Liver (tissue), 8 donors: ENCODE measurements at regions not wholly inside any gene's neighbourhood (a gene's known extent, or its start where the extent isn't known, plus 50 kb on each side); places are given as distances from the start of the nearest gene placed in this dataset.

ENCODE experiments used
- DNase-seq: peaks from one replicate; pipeline ENCODE4 v3.0.0-alpha.2; 2017; ENCODE audit warnings: low spot score
- H3K27ac ChIP-seq, 2 donors: one replicate each; pipeline ENCODE4 v1.7.0; 2013; ENCODE audit warnings: inconsistent platforms in 2 of 2, low read length in 2 of 2, control low read depth in 1 of 2, low read depth in 1 of 2, mild to moderate bottlenecking in 1 of 2
- H3K27me3 ChIP-seq, 4 donors: one replicate each; pipeline versions ENCODE4 v1.6.1 to v1.7.0; 2013; ENCODE audit warnings: low read length in 3 of 4, inconsistent platforms in 1 of 4, mild to moderate bottlenecking in 1 of 4, moderate library complexity in 1 of 4; ENCODE audit not compliant: control insufficient read depth in 4 of 4, insufficient read depth in 4 of 4
- H3K36me3 ChIP-seq, 4 donors: one replicate each; pipeline versions ENCODE4 v1.6.1 to v1.7.0; 2013; ENCODE audit warnings: low read length in 3 of 4, mild to moderate bottlenecking in 3 of 4, low read depth in 1 of 4, moderate library complexity in 1 of 4; ENCODE audit not compliant: control insufficient read depth in 4 of 4, insufficient read depth in 3 of 4
- H3K4me1 ChIP-seq, 4 donors: one replicate each; pipeline versions ENCODE4 v1.6.1 to v1.7.0; 2013; ENCODE audit warnings: low read length in 3 of 4, mild to moderate bottlenecking in 3 of 4, moderate library complexity in 1 of 4; ENCODE audit not compliant: control insufficient read depth in 4 of 4, insufficient read depth in 4 of 4
- H3K4me3 ChIP-seq, 3 donors: one replicate each; pipeline versions ENCODE4 v1.6.1 to v1.7.0; 2013; ENCODE audit warnings: low read length in 3 of 3, control low read depth in 1 of 3, low read depth in 1 of 3, mild to moderate bottlenecking in 1 of 3
- H3K9ac ChIP-seq, 2 donors: one replicate each; pipeline ENCODE4 v1.7.0; 2013; ENCODE audit warnings: low read length in 2 of 2, mild to moderate bottlenecking in 2 of 2, moderate library complexity in 2 of 2, control low read depth in 1 of 2, low read depth in 1 of 2
- H3K9me3 ChIP-seq, 4 donors: one replicate each; pipeline versions ENCODE4 v1.6.1 to v1.7.0; 2013; ENCODE audit warnings: low read length in 3 of 4; ENCODE audit not compliant: control insufficient read depth in 4 of 4
- ATF3 ChIP-seq: IDR thresholded peaks from 2 replicates; pipeline ENCODE4 v1.6.1; 2016; ENCODE audit warnings: antibody characterized with exemption
- CTCF ChIP-seq: fragments of 150-350 bp; IDR thresholded peaks from 2 replicates; pipeline ENCODE4 v1.5.1; 2017; ENCODE audit warnings: improper control_type of control experiment, low read depth, low read length; ENCODE audit not compliant: missing input control
- EGR1 ChIP-seq, 2 donors: IDR thresholded peaks; 2 replicates each; pipeline ENCODE4 v1.6.1; 2016 to 2018; ENCODE audit warnings: antibody characterized with exemption in 2 of 2, low read depth in 2 of 2
- FOXA1 ChIP-seq: IDR thresholded peaks from 2 replicates; pipeline ENCODE4 v1.6.1; 2016; ENCODE audit warnings: antibody characterized with exemption
- FOXA2 ChIP-seq: IDR thresholded peaks from 2 replicates; pipeline ENCODE4 v1.6.1; 2016; ENCODE audit warnings: antibody characterized with exemption
- GABPA ChIP-seq, 2 donors: IDR thresholded peaks in 1 of 2; conservative IDR thresholded peaks in 1 of 2; 2 replicates each; pipeline ENCODE4 v1.6.1; 2016; ENCODE audit warnings: antibody characterized with exemption in 2 of 2, mild to moderate bottlenecking in 1 of 2, moderate library complexity in 1 of 2
- HNF4A ChIP-seq, 2 donors: conservative IDR thresholded peaks; 2 replicates each; pipeline ENCODE4 v1.6.1; 2016; ENCODE audit warnings: antibody characterized with exemption in 2 of 2, mild to moderate bottlenecking in 2 of 2
- HNF4G ChIP-seq: IDR thresholded peaks from 2 replicates; pipeline ENCODE4 v1.6.1; 2016; ENCODE audit warnings: antibody characterized with exemption
- JUND ChIP-seq, 2 donors: IDR thresholded peaks; 2 replicates each; pipeline ENCODE4 v1.6.1; 2016; ENCODE audit warnings: antibody characterized with exemption in 2 of 2
- MAX ChIP-seq: IDR thresholded peaks from 2 replicates; pipeline ENCODE4 v1.6.1; 2016; ENCODE audit warnings: antibody characterized with exemption
- NR2F2 ChIP-seq: IDR thresholded peaks from 2 replicates; pipeline ENCODE4 v1.6.1; 2016; ENCODE audit warnings: antibody characterized with exemption
- RAD21 ChIP-seq, 2 donors: IDR thresholded peaks; 2 replicates each; pipeline ENCODE4 v1.6.1; 2016; ENCODE audit warnings: antibody characterized with exemption in 2 of 2, mild to moderate bottlenecking in 2 of 2
- REST ChIP-seq: IDR thresholded peaks from 2 replicates; pipeline ENCODE4 v1.6.1; 2016; ENCODE audit warnings: antibody characterized with exemption, mild to moderate bottlenecking
- RXRA ChIP-seq, 2 donors: IDR thresholded peaks; 2 replicates each; pipeline ENCODE4 v1.6.1; 2017 to 2018; ENCODE audit warnings: antibody characterized with exemption in 2 of 2, mild to moderate bottlenecking in 1 of 2
- SP1 ChIP-seq: IDR thresholded peaks from 2 replicates; pipeline ENCODE4 v1.6.1; 2018; ENCODE audit warnings: antibody characterized with exemption, mild to moderate bottlenecking
- TAF1 ChIP-seq: conservative IDR thresholded peaks from 2 replicates; pipeline ENCODE4 v1.6.1; 2016; ENCODE audit warnings: antibody characterized with exemption, mild to moderate bottlenecking
- YY1 ChIP-seq: IDR thresholded peaks from 2 replicates; pipeline ENCODE4 v1.6.1; 2016; ENCODE audit warnings: antibody characterized with exemption, mild to moderate bottlenecking
- whole genome bisulfite sequencing: extraction: QIAGEN DNeasy Blood & Tissue Kit; methylation state at CpG from one replicate; pipeline ENCODE4 v1.1.7; 2013; 5-methylcytosine and 5-hydroxymethylcytosine counted together
- donor health status: healthy.
- donor health status: healthy.
- donor health status: healthy.
- donor health status: healthy.
- donor health status: healthy.

GRCh38 chr3:72625602-72626337 is 222.5 kb downstream of the SHQ1 start:
- H3K9ac ChIP-seq = no peak overlapping the region
- no peak for DNase-seq
- no peak overlapping the region for H3K27ac ChIP-seq
- WGBS = 76% methylated on average over 14 of the region's 14 CpGs
- no peaks in the 10 kb centered on the region for H3K27me3 ChIP-seq
- no peaks in the 10 kb centered on the region for H3K36me3 ChIP-seq
- no peaks in the 10 kb centered on the region for H3K9me3 ChIP-seq
- no peak overlapping the region for H3K4me3 ChIP-seq
- H3K4me1 ChIP-seq = no peaks in the 10 kb centered on the region
- peak in 1 of 2 donors; percentile 24 for TF ChIP-seq RXRA (IDR thresholded peaks at IDR 0.05)
- no peak for TF ChIP-seq YY1

- TF ChIP-seq ATF3 (no peak), FOXA1 (no peak), YY1 (no peak), FOXA2 (no peak), MAX (no peak), NR2F2 (no peak), HNF4A (conservative IDR thresholded peaks at IDR 0.05) (no peak), TAF1 (no peak), EGR1 (IDR thresholded peaks at IDR 0.05; ENCODE audit: low read depth in 2 of 2) (no peak), REST (no peak), JUND (IDR thresholded peaks at IDR 0.05) (no peak), CTCF (no peak), RXRA (IDR thresholded peaks at IDR 0.05) (no peak), RAD21 (IDR thresholded peaks at IDR 0.05) (no peak), SP1 (no peak), GABPA (IDR thresholded peaks at IDR 0.05 in 1 of 2, conservative IDR thresholded peaks at IDR 0.05 in 1 of 2) (no peak), HNF4G (no peak)
- H3K4me1 ChIP-seq = no peaks in the 10 kb centered on the region
- no peak for DNase-seq
- H3K4me3 ChIP-seq = no peak overlapping the region
- H3K27me3 ChIP-seq = no peaks in the 10 kb centered on the region
- no peak overlapping the region for H3K9ac ChIP-seq
- no peaks in the 10 kb centered on the region for H3K36me3 ChIP-seq
- H3K27ac ChIP-seq = no peak overlapping the region
- 84% methylated on average over 2 of the region's 2 CpGs for WGBS
- H3K9me3 ChIP-seq = no peaks in the 10 kb centered on the region
Observed at GRCh38 chr3:72624656-72625055, 223.6 kb downstream of the SHQ1 start.
